MM.1S (cell line): ENCODE measurements at regions not wholly inside any gene's neighbourhood (a gene's known extent, or its start where the extent isn't known, plus 50 kb on each side); places are given as distances from the start of the nearest gene placed in this dataset.

ENCODE experiments used
- DNase-seq: peaks from one replicate; pipeline ENCODE4 v3.0.0-alpha.2; 2015
- H2AFZ ChIP-seq: fragments of 300-600 bp; sonication (generic); 2 replicates; pipeline ENCODE4 v1.6.0; 2016; ENCODE audit warnings: antibody characterized with exemption, low read length
- H3F3A ChIP-seq: fragments of 300-600 bp; sonication (generic); 2 replicates; pipeline ENCODE4 v1.6.1; 2016; ENCODE audit warnings: mild to moderate bottlenecking, antibody characterized with exemption, low read length, moderate library complexity, mixed read lengths; ENCODE audit not compliant: insufficient read depth
- H3K27ac ChIP-seq: fragments of 300-600 bp; sonication (generic); 2 replicates; pipeline ENCODE4 v1.5.1; 2016; ENCODE audit warnings: mild to moderate bottlenecking, low read length
- H3K27me3 ChIP-seq: fragments of 300-600 bp; sonication (generic); replicated peaks from 2 replicates; pipeline ENCODE4 v1.6.0; 2016; ENCODE audit warnings: low read length; ENCODE audit not compliant: insufficient read depth
- H3K36me3 ChIP-seq: fragments of 300-600 bp; sonication (generic); replicated peaks from 2 replicates; pipeline ENCODE4 v1.6.1; 2016; ENCODE audit warnings: mild to moderate bottlenecking, low read length, mixed read lengths; ENCODE audit not compliant: insufficient read depth
- H3K4me1 ChIP-seq: fragments of 300-600 bp; sonication (generic); 2 replicates; pipeline ENCODE4 v1.6.1; 2016; ENCODE audit warnings: low read length, mixed read lengths
- H3K4me2 ChIP-seq: fragments of 300-600 bp; sonication (generic); 2 replicates; pipeline ENCODE4 v1.6.0; 2016; ENCODE audit warnings: low read depth, low read length
- H3K4me3 ChIP-seq: fragments of 300-600 bp; sonication (generic); 2 replicates; pipeline ENCODE4 v1.5.1; 2016; ENCODE audit warnings: low read length, mixed read lengths
- H3K79me2 ChIP-seq: fragments of 300-600 bp; sonication (generic); 2 replicates; pipeline ENCODE4 v1.6.1; 2016; ENCODE audit warnings: mixed run types, low read length, mixed read lengths
- H3K9ac ChIP-seq: fragments of 300-600 bp; sonication (generic); 2 replicates; pipeline ENCODE4 v1.6.1; 2016; ENCODE audit warnings: low read length, mixed read lengths
- H3K9me2 ChIP-seq: fragments of 300-600 bp; sonication (generic); replicated peaks from 2 replicates; pipeline ENCODE4 v1.6.1; 2016; ENCODE audit warnings: mild to moderate bottlenecking, low read length, mixed read lengths; ENCODE audit not compliant: insufficient read depth
- H3K9me3 ChIP-seq: fragments of 300-600 bp; sonication (generic); replicated peaks from 2 replicates; pipeline ENCODE4 v1.6.1; 2016; ENCODE audit warnings: mild to moderate bottlenecking, low read length, mixed read lengths; ENCODE audit not compliant: insufficient read depth
- H4K20me1 ChIP-seq: fragments of 300-600 bp; sonication (generic); 2 replicates; pipeline ENCODE4 v1.6.1; 2016; ENCODE audit warnings: mild to moderate bottlenecking, low read length, moderate library complexity, mixed read lengths; ENCODE audit not compliant: insufficient read depth
- CTCF ChIP-seq: fragments of 300-600 bp; sonication (generic); IDR thresholded peaks from 2 replicates; pipeline ENCODE4 v1.5.1; 2016; ENCODE audit warnings: antibody characterized with exemption, low read length, mixed read lengths
- EZH2 ChIP-seq: fragments of 300-600 bp; sonication (generic); optimal IDR thresholded peaks from 2 replicates; pipeline ENCODE3; 2017; ENCODE audit warnings: low read depth, mild to moderate bottlenecking, antibody characterized with exemption, low read length, mixed read lengths
- EZH2phosphoT487 ChIP-seq: fragments of 300-600 bp; sonication (generic); IDR thresholded peaks from 2 replicates; pipeline ENCODE4 v1.6.1; 2018; ENCODE audit warnings: antibody characterized with exemption, low read length

GRCh38 chr12:29858270-29858786 lies 74.6 kb upstream of the TMTC1 start:
- H3F3A ChIP-seq: no peaks in the 10 kb centered on the region
- H3K27ac ChIP-seq: no peak overlapping the region
- no peaks in the 10 kb centered on the region for H4K20me1 ChIP-seq
- H3K9me3 ChIP-seq: no peaks in the 10 kb centered on the region
- no peaks in the 10 kb centered on the region for H3K4me1 ChIP-seq
- no peak overlapping the region for H3K4me2 ChIP-seq
- H3K79me2 ChIP-seq: no peaks in the 10 kb centered on the region
- TF ChIP-seq EZH2 (no peak), EZH2phosphoT487 (no peak), CTCF (no peak)
- no peak for DNase-seq
- no peak overlapping the region for H3K4me3 ChIP-seq
- no peak overlapping the region for H2AFZ ChIP-seq
- no peak overlapping the region for H3K9ac ChIP-seq
- no peaks in the 10 kb centered on the region for H3K9me2 ChIP-seq
- H3K36me3 ChIP-seq: no peaks in the 10 kb centered on the region
- no peaks in the 10 kb centered on the region for H3K27me3 ChIP-seq

GRCh38 chr12:29847246-29847645 lies 63.5 kb upstream of the TMTC1 start:
- H4K20me1 ChIP-seq: no peaks in the 10 kb centered on the region
- no peak overlapping the region for H2AFZ ChIP-seq
- H3K36me3 ChIP-seq: no peaks in the 10 kb centered on the region
- no peaks in the 10 kb centered on the region for H3F3A ChIP-seq
- no peak overlapping the region for H3K4me2 ChIP-seq
- H3K9me2 ChIP-seq: no peaks in the 10 kb centered on the region
- no peaks in the 10 kb centered on the region for H3K79me2 ChIP-seq
- H3K27ac ChIP-seq: no peak overlapping the region
- no peaks in the 10 kb centered on the region for H3K27me3 ChIP-seq
- no peak overlapping the region for H3K4me3 ChIP-seq
- no peak overlapping the region for H3K9ac ChIP-seq
- no peak for TF ChIP-seq CTCF
- no peak for TF ChIP-seq EZH2
- no peak for TF ChIP-seq EZH2phosphoT487
- no peak for DNase-seq
- H3K4me1 ChIP-seq: no peaks in the 10 kb centered on the region
- H3K9me3 ChIP-seq: no peaks in the 10 kb centered on the region

- Histone ChIP-seq H3K9me2 (no peaks in the 10 kb centered on the region), H3K9me3 (no peaks in the 10 kb centered on the region), H3K9ac (no peak overlapping the region), H4K20me1 (no peaks in the 10 kb centered on the region), H3K27me3 (no peaks in the 10 kb centered on the region), H3K36me3 (no peaks in the 10 kb centered on the region), H3F3A (no peaks in the 10 kb centered on the region), H2AFZ (no peak overlapping the region), H3K4me1 (no peaks in the 10 kb centered on the region), H3K79me2 (no peaks in the 10 kb centered on the region), H3K4me3 (no peak overlapping the region), H3K27ac (no peak overlapping the region), H3K4me2 (no peak overlapping the region)
- DNase-seq: no peak
- no peak for TF ChIP-seq EZH2phosphoT487
- TF ChIP-seq CTCF: no peak
- TF ChIP-seq EZH2: no peak
Measured at GRCh38 chr12:29844667-29845066, 60.9 kb upstream of the TMTC1 start.
